Panc1 (cell line): ENCODE measurements at regions not wholly inside any gene's neighbourhood (a gene's known extent, or its start where the extent isn't known, plus 50 kb on each side); places are given as distances from the start of the nearest gene placed in this dataset.

ENCODE experiments used
- ATAC-seq: fragments of 200-7000 bp; cut with Tn5 transposase; 2 replicates; pipeline ENCODE4 v1.9.1; 2020; ENCODE audit warnings: mild to moderate bottlenecking, moderate library complexity
- BruUV-seq: library from RNA; stranded (reverse); fragments of 400-500 nt; replicated peaks from 2 replicates; lab custom pipeline; 2021; lab: Mats Ljungman, UMichigan
- CTCF ChIA-PET: fragments of 300-600 bp; sonication (Branson Sonifier 250); formaldehyde crosslinking; loops from one replicate; lab custom pipeline; 2022; ENCODE audit warnings: antibody characterized with exemption; lab: Charles Lee
- POLR2A ChIA-PET: fragments of 300-600 bp; sonication (Branson Sonifier 250); formaldehyde crosslinking; loops from one replicate; lab custom pipeline; 2022; ENCODE audit warnings: antibody characterized with exemption; lab: Charles Lee
- DNase-seq: peaks from one replicate; pipeline ENCODE4 v3.0.0-alpha.2; 2010; ENCODE audit warnings: low read depth, low spot score
- H3K27ac ChIP-seq: 2 replicates; pipeline ENCODE4 v1.5.1; 2011; ENCODE audit warnings: mild to moderate bottlenecking, low read length, inconsistent platforms
- H3K27me3 ChIP-seq: fragments of 200-500 bp; sonication (Bioruptor generic); 2 replicates; pipeline ENCODE4 v1.6.0; 2014; ENCODE audit warnings: low read length, inconsistent platforms; ENCODE audit not compliant: control insufficient read depth, insufficient read depth
- H3K36me3 ChIP-seq: fragments of 200-500 bp; sonication (Bioruptor generic); 2 replicates; pipeline ENCODE4 v1.5.1; 2014; ENCODE audit warnings: inconsistent platforms, mild to moderate bottlenecking, low read length, moderate library complexity; ENCODE audit not compliant: control insufficient read depth, insufficient read depth
- H3K4me1 ChIP-seq: 2 replicates; pipeline ENCODE4 v1.5.1; 2011; ENCODE audit warnings: inconsistent platforms, mild to moderate bottlenecking, low read length, moderate library complexity; ENCODE audit not compliant: control insufficient read depth, insufficient read depth
- H3K4me3 ChIP-seq, 2 experiments: 2 replicates each; pipeline ENCODE4 v1.5.1; 2011 to 2012; ENCODE audit warnings: low read depth in 2 of 2, low read length in 2 of 2, mild to moderate bottlenecking in 2 of 2, inconsistent platforms in 1 of 2, moderate library complexity in 1 of 2
- H3K9me3 ChIP-seq: fragments of 200-500 bp; sonication (Bioruptor generic); 2 replicates; pipeline ENCODE4 v1.5.1; 2014; ENCODE audit warnings: low read depth, mild to moderate bottlenecking, inconsistent platforms, low read length, moderate library complexity; ENCODE audit not compliant: control insufficient read depth, insufficient read depth
- CTCF ChIP-seq: fragments of 450-650 bp; IDR thresholded peaks from 2 replicates; pipeline ENCODE4 v1.5.1; 2017; ENCODE audit warnings: mild to moderate bottlenecking
- POLR2AphosphoS5 ChIP-seq: IDR thresholded peaks from 2 replicates; pipeline ENCODE4 v1.6.1; 2012; ENCODE audit warnings: mild to moderate bottlenecking, low read depth, low read length, moderate library complexity
- REST ChIP-seq, 2 experiments: IDR thresholded peaks; 2 replicates each; pipeline ENCODE4 v1.6.1; 2011 to 2012; ENCODE audit warnings: low read depth in 2 of 2, control low read depth in 1 of 2, low read length in 1 of 2, mild to moderate bottlenecking in 1 of 2, moderate library complexity in 1 of 2; ENCODE audit not compliant: insufficient read depth in 1 of 2
- SIN3A ChIP-seq: IDR thresholded peaks from 2 replicates; pipeline ENCODE4 v1.6.1; 2012; ENCODE audit warnings: low read depth, mild to moderate bottlenecking, low read length, moderate library complexity, borderline replicate concordance; ENCODE audit not compliant: insufficient read depth
- TCF7L2 ChIP-seq: IDR thresholded peaks from 2 replicates; pipeline ENCODE4 v1.6.1; 2011; ENCODE audit warnings: mild to moderate bottlenecking, low read depth, low read length, inconsistent platforms
- in situ Hi-C: cut with HindIII; loops from 2 replicates; pipeline ENCODE4 v1.10.0; 2016; ENCODE audit warnings: low sequenced_read_pairs, low pct_unique_long_range_greater_than_20kb
- intact Hi-C: fragments of 100-400 bp; cut with micrococcal nuclease; formaldehyde crosslinking; loops from one replicate; pipeline ENCODE4 v1.10.0; 2022; ENCODE audit not compliant: unreplicated experiment

GRCh38 chr13:43991773-43992201 is 112.1 kb downstream of the LACC1 start:
- Histone ChIP-seq H3K4me1 (no peaks in the 10 kb centered on the region), H3K36me3 (no peaks in the 10 kb centered on the region), H3K9me3 (no peaks in the 10 kb centered on the region), H3K4me3 (no peak overlapping the region), H3K27ac (no peak overlapping the region), H3K27me3 (no peaks in the 10 kb centered on the region)
- CTCF ChIA-PET, result no interaction called here
- POLR2A ChIA-PET, result no interaction called here
- no TSS peak for BruUV-seq
- no peak for TF ChIP-seq SIN3A
- no peak for TF ChIP-seq CTCF
- no peak for TF ChIP-seq TCF7L2
- TF ChIP-seq REST (IDR thresholded peaks at IDR 0.05; ENCODE audit: insufficient read depth in 1 of 2, low read depth in 2 of 2, low read length in 1 of 2), result no peak
- TF ChIP-seq POLR2AphosphoS5, result no peak
- ATAC-seq (no peak), DNase-seq (no peak)
- in situ Hi-C loops, result no loop called here
- intact Hi-C loops, result no loop called here

GRCh38 chr13:43992211-43992610 is 112.5 kb downstream of the LACC1 start:
- ATAC-seq, result no peak
- Histone ChIP-seq H3K36me3 (no peaks in the 10 kb centered on the region), H3K27ac (no peak overlapping the region), H3K4me3 (no peak overlapping the region), H3K27me3 (no peaks in the 10 kb centered on the region), H3K9me3 (no peaks in the 10 kb centered on the region), H3K4me1 (no peaks in the 10 kb centered on the region)
- intact Hi-C loops (no loop called here), in situ Hi-C loops (no loop called here)
- TF ChIP-seq SIN3A (no peak), REST (IDR thresholded peaks at IDR 0.05; ENCODE audit: insufficient read depth in 1 of 2, low read depth in 2 of 2, low read length in 1 of 2) (no peak), TCF7L2 (no peak), CTCF (no peak), POLR2AphosphoS5 (no peak)
- BruUV-seq, result no TSS peak
- POLR2A ChIA-PET, result no interaction called here
- CTCF ChIA-PET, result no interaction called here
- no peak for DNase-seq
